HG03064 (cell line): ENCODE measurements at regions not wholly inside any gene's neighbourhood (a gene's known extent, or its start where the extent isn't known, plus 50 kb on each side); places are given as distances from the start of the nearest gene placed in this dataset.

Experiments used
- ATAC-seq: cut with Tn5 transposase; IDR thresholded peaks from one replicate; pipeline ENCODE4 v1.9.1; 2021; ENCODE audit warnings: low read depth; ENCODE audit not compliant: unreplicated experiment

DNA sequence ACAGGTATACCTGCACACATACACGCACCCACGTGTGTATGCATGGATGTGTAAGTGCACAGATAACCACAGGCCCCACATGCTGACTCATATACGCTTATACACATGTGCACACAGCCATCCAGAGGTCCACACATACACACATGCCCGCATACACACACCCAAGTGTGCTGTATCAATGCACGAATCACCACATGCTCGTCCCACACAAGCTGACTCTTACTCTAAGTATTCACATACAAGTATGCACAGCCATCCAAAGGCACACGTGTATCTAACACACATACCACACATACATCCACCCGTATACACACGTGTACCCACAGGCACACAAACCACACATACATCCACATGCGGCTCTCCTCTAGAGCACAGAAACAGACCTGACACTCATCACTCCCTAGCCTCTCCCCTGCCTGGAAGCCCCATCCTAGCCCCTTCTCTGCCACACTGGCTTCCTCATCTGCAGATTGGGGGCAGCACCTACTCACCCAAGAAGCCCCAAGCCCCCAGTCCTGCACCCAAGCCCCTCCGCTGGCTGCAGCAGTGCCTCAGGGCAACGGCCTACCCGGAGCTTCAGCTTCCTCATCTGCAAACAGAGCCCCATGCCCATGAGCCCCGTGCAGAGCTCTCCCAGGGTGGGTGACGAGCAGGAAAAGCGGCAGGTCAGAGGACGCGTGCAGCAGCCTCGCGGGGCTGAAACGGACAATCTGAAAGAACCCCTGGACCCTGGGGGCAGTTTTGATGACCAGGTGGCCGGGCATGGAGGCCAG, 105.4 kb downstream of the NCOR2 start:
- ATAC-seq = no peak

DNA sequence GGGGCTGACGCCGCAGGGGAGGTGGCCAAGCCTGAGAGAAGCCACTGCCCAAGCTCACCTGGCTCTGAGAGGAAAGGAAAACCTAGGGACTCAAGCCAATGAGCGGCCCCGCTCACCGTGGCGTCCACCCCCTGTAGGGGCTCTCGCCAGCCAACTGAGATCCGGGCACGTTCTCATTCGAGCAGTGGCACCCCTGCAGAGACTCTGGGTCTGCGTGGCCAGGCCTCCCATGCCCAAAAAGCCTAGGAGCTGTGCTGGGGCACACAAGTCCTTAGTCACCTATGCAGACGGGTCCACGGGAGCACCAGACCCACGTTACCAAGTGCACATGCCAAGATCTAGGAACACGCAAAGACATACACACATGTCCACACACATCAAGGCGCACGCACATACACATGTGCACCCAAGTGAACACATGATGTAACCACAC, 106.2 kb downstream of the NCOR2 start:
- no peak for ATAC-seq

DNA sequence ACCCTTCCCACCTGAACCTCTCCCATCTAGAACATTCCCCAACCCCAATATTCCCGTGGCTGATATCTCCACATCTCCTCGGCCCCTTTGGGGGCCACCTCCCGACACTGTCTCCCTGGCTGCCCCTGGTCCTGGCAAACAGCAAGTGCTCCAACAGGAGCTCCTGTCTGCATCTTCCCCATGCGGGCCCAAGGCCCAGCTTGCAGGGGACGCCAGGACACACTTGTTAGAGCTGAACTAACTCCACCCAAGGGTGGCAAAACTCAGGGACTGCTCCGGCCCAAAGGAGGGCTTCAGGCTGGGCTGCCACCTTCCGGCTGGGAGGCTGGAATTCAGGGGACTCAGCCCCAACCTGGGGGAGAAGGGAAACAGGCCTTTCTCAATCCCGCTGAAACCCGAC, 106.6 kb downstream of the NCOR2 start:
- ATAC-seq = no peak

DNA sequence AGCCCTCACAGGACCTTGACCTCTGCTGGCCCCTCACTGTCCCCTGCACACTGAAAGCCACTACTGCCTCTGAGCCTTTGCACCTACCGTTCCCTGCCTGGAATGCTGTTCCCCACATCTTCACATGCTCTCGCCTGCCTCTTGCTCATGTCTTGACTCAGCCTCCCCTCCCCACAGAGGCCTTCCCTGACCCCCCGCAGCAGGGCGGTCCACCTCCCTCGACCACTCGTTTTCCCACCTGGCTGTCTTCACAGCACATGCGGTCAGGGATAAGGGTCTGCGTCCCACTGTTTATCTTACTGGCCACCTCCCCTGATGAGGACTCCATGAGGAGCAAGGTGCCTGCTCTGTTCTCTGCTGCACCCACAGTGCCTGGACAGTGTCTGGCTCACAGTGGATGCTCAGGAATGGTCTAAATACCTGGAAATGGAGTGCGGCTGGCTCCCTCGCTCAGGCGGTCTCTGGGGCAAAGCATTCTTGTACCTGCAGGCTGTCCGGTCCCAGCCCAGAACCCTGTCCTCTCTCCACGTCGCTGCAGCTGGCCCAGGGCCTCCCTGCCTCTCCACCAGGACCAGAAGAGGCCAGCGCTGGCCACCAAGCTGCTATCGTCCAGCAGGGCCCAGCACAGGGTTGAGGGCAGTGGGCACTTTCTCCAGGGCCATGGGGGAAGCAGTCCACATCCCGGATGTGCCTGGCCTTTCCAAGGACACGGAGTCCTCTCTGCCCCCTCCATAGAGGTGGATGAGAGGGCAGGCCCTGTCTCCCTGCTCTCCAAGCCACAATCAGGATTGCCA, 107.4 kb downstream of the NCOR2 start:
- no peak for ATAC-seq

DNA sequence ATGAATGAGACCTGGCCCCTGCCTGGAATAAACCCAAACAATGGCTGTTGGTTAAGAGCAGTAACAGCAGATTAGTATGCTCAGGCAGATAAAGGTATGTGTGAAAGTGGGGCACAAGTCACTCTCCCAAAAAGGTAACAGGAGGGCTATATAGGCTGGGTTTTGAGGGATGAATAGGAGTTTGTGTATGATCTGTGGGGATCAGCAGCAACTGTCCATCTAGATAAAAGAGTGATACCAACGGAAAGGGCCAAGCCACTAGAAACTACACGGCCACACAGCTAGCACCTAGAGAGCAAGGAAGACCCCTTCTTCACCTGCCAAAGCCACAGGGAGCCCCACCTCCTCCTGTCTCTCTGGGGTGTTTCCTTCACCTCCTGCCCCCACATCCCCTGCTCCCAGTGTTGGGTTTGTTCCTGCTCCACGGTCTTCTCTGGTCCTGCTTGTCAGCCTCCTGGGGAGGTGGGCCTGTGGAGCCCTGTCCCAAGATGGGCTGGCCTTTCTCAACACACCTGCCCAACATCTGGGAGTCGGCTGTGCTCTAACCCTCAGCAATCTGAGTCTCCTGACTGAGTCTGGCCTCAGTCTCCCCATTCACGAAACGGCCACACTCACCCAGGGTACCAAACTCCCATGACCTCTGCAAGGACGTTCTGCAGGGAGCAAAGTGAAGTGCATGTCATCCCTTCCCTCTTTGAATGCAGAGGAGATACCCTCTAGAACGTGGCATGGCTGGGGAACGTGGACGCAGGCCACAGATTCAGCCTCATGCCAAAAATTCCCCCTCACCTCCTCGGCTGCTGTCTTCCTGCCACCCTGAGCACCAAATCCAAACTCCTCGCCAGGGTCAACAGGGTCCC, 108.2 kb downstream of the NCOR2 start:
- ATAC-seq = no peak

DNA sequence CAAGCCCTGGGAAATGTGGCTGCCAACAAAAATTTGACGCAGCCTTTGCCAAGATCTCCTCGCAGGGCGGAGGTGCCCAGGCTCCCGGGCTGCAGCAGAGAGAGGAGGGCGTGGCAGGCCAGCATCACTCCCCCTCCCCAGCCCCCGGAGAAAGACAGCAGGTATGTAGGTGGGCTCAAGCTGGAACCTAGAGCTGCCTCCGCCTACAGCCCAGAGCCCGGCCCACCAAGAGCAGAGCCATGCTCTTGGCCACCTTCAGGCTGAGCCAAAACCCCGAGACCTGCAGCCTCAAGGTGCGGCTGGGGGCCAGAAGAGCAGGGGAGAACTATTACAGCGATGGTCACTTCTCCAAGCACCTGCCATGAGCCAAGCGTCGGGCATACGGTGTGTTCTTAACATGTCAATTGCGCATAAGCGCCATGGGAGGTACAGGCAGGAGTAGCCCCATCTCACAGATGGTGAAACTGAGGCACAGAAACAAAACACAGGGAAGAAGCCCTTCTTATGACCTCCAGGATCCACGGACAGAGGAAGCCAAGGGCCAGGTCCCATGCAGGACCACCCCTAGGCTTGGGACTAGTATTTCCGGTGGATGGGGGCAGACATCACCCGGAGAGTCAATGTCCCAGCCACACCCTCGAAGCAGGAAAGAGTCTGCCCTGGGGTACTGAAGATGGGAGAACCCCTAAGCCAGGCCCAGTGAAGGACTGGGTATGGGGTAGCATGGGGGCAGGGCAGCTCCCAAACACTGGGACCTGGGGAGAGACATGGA, 109.0 kb downstream of the NCOR2 start:
- no peak for ATAC-seq

DNA sequence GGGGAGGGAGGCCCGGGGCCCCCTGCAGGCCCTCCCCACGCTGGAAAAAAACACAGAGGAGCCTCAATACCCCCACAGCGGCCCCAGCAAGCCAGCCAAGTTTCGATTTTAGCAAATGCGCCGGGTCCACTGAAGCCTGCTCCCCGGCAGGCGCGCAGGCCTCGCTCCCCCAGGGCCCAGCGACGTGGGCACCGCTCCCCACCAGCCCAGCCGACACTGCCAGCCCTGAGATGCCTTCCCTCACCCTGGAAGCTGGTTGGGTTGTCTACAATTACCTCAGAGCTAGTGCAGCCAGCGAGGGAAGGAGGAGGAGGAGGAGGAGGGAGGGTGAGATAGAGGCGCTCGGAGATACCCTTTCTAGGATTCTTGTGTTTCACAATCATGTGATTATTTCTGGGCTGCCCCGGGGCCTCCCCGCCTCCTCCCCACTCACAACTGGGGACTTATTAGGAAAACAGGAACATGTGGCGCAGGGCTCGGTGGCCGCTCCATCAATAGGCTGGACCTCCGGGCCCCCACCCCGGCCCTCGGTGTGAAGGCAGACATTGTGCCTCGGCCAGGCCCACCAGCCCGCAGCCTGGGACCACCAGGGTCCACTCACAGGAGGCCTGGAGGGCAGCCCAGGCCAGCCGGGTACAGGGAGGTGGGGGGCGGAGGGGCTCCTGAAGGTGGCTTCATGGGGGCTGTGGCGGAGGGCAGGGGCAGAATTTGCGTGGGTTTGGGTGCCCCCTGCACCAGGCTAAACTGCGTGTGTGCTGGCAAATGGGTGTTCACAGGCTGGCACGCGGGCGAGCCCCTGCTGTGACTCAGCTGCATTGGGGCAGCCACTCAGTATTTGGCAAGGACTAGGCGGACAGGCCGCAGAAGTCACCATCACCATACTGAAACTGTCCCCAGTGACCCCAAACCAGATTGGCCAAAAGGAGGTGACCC, 109.9 kb downstream of the NCOR2 start:
- no peak for ATAC-seq

DNA sequence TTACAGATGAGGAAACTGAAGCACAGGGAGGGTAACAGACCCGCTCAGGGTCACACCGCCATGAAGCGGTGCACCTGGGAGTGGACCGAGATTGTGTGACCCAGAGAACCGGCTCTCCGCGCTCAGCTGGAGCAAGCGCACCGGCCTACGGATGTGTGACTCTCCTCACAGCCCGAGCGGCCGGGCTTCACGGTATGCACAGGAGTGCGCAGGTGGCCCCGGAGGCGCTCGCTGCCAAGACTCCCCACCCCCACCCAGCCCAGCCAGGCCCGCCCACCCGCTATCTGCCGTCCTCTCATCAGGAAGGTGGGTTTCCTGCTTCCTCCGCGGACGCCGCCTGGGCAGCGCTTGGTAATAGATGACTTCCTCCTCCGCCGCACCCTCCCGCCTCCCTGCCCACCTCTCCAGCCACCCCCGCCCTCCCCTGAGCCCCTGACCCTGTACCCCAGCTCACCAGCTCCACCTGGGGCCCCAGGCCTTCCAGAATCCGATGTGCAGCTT, 110.7 kb downstream of the NCOR2 start:
- no peak for ATAC-seq

DNA sequence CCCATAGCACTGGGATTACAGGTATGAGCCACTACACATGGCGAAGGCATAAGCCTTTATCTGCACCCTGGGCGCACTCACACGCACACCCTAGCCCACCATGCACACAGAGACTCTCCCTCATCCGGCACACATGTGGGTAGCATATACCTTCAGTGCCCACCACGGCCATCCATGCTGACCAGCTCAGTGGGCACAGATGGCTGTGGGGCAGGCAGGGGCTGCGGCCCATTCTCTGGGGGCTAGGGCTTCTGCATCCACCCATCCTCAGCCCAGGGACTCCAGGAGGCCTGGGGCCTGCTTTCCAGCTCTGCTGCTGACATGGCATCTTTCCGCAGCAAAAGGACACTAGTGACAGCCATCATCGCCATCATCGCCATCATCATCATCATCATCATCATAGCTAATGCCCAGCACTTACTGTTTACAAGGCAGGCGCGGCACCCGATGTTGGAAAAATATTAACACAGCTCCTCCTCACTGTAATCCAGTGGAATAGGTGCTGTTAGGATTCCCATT, 111.2 kb downstream of the NCOR2 start:
- no peak for ATAC-seq

DNA sequence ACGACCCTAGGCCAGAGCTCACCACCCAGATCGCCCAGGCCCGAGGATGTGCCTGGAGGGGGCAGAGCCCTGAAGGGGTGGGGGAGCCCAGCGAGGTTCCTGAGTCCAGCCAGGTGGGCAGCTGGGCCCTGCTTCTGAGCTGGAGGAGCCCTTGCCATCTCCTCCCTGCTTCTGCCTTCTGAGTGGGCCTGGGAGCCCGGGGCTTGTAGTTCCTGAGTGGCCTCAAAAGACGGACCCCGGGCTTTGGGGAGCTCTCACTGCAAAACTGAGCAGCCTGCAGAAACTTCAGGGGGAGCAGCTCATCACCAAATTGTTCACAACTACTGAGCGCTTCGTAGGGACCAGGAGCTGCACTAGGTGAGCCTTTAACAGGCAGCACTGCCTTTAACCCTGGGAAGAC, 112.1 kb downstream of the NCOR2 start:
- ATAC-seq = no peak

DNA sequence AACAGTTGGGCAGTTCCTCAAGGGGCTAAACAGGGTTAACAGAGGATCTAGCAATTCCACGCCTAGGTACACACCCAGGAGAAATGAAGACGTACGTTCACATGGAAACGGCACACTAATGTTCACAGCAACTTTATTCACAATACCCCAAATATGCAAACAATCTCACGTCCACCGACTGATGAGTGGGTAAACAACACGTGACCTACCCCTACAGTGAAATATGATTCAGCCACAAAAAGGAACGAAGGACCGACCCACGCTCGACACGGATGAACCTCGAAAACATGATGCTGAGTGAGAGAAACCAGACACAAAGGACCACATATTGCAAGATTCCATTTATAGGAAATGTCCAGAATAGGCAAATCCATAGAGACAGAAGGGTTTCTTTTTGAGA, 112.7 kb downstream of the NCOR2 start:
- ATAC-seq = no peak

DNA sequence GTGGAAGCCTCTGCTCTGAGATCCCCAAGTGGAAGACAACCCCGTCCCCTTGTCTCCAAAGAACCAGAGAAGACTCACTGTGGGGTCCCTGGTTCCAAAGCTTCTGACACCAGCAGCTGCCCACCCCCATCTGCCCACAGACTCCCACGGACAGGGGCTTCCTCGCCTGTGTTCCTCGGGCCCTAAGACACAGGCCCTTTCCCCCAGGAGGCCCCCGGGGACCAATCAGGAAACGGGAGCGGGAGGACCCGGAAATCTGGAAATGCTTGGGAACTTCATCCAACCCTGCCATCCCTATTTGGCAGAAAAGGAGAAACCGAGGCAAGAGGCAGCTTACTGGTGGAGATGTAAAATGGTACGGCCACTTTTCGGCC, 113.1 kb downstream of the NCOR2 start:
- no peak for ATAC-seq

DNA sequence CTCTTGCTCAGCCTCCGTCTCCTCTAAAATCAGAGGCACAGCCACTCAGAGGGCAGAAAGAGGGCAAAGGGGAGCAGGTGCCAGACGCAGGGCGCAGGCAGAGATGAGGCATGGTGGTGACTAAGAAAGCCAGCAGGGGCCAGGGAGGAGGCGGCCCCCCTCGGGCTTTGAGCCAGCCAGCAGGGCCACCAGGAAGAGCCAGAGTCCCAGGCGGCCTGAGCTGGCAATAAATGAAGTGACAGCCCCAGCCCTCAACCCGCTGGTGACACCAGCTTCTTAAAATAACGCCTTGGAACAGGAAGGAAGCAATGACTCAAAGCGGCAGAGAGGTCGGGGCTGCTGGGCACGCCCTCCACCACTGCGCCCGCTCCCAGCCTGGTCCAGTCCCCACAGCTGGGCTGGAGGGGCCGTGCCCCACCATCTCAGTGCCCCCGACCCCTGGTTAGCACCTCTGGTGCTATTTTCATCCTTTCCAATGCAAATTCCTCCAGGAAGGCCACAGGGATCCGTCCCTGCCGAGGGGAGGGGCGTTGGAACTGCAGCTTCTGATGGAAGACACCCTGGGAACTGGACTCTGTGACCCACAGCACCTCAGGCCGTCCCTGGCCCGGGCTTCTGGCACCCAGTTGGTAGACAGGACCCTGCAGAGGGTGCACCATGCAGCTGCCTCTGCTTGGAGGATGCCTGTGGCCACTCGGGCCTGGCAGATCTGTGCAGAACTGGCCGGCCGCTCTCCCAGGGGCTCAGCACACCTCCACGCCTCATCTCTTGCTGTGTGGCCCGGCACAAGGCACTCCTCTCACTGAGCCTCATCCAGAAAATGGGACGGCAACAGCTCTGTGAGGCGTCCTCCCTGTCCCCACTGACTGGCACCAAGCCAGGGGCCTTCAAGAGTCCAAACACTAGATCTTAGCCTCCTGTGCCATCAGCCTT, 113.7 kb downstream of the NCOR2 start:
- peak; percentile 70 for ATAC-seq

DNA sequence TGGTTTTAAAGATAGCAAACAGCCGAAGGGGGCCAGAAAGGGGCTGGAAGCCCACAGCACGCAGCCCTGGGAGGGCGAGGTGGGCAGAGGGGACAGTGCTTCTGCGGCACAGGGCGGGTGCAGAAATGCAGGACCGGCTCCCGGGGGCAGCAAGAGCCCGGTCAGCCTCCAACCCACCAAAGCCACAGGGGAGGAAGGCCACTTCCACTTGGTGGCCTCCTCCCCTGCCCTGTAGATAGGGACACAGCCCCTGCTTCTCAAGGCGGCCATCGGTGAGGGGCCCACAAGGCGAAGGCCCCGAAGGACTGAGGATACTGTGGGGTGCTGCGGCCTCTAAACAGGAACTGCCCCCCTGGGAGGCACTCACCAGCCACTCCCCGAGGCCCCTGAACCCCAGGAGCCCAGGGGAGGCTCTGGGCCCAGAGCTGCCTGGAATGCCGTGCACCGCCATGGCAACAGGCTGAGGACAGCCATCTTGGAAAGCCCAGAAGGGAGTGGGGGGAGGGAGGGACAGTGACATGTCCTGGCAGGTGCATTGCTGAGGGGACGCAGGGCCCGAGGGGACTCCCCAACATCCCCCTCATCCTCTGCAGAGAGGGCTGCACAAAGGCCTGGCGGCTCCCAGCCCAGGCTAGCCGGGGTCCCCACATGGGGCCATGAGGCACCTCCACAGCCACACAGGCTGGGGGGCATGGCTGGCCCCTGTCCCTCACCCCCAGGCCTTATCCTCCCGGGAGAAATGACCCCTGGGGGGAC, 114.7 kb downstream of the NCOR2 start:
- no peak for ATAC-seq

DNA sequence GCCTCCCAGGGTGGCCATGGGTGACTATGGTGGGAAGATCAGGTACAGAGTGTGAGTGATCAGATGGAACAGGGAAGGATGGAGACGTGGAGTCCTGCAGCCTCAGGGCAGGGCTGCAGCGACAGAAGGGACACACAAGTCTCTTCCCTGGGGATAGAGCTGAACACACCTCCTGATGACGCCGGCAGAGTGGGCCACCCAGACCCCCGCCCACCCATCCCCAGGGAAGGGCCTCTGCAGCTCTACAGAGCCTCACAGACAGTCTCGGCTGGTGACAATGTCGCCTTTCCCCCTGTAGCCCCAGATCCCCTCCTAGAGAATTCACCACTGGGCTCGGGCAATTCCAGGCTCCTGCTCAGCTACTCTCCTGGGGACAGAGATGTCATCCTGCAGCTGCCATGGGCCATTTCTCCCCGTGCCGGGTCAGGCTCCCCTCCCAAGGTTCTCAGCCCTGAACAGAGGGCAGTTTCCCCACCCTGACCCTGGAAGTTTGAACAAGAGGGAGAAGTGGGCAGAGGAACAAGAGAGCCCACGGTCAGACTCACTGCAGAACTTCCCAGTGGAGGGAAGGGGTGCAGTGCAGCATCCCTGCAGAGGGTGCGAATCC, 115.7 kb downstream of the NCOR2 start:
- ATAC-seq = no peak

DNA sequence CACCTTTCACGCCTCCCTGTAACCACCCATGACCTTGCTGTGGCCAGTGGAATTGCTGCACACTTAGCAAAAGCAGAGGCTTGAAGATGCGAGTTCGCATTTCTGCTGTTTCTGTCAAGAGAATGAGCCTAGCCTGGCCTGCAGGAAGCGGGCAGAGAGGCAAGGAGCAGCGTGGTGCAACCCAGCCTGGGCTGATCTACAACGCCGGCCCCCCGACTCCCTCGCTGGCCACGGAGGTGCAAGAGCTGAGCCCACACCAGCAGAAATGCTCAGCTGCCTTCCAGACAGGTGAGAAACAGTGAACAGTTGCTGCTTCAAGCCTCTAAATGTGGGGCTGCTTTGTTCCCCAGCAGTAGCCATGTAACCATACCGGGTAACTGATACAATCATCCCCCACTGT, 116.4 kb downstream of the NCOR2 start:
- no peak for ATAC-seq

DNA sequence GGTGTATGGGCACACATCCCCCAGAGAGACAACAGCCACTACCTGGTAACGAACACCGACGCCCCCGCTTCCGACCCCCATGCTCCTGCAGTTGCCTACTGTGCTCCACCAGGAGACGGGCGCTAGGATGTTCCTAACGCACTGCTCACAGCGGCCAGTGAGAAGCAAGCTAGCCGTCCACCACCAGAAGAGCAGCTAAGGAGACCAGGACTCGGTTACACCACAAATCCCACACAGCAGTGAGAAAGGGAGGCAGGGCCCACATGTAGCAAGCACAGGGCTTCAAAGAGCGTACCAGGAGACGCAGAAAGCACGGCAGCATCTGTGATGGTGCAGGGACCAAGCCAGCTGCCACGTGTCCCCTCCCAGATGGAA, 117.0 kb downstream of the NCOR2 start:
- no peak for ATAC-seq
